ENCODE measurements at regions not wholly inside any gene's neighbourhood (a gene's known extent, or its start where the extent isn't known, plus 50 kb on each side); places are given as distances from the start of the nearest gene placed in this dataset.

DNA sequence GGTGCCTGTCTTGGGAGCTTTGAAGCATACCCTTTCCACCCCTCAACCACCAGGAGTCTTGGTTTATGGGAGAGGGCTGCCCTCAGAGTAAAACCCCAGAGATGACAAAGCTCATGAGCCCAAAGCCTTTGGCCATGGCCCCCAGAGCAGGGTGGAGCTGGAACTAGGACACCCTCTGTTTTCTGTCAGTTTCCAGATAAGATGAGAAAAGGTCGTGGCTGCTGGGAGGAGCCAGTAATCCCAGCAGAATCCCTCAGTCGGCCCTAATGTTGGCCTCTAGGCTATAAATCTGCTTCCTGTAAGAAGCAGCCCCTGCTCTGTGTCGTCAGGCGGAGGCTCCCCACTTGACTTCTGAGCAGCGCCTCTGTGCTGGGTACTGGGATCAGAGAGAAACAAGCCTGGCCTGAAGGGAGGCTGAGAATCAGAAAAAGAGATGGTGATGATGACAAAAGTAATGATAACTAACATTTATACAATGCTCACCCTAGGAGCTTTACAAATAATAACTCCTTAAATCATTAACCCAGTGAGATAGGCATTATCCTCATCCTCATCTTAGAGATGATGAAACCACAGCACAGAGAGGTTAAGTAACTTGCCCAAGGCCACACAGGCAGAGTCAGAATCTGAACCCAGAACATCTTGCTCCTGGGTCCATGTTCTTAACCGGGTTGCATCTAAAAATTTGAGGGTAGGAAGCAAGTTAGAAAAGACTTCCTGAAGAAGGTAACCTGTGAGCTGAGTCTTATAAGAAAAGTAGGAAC lies 471.4 kb downstream of the SOX6 start:
- H3K4me1 ChIP-seq (replicated peaks) = no peaks in the 10 kb centered on the region
- H3K27me3 ChIP-seq (replicated peaks; ENCODE audit: insufficient read depth) = no peaks in the 10 kb centered on the region
- TF ChIP-seq POLR2A (IDR thresholded peaks at IDR 0.05) (no peak), POLR2AphosphoS5 (IDR thresholded peaks at IDR 0.05) (no peak)
- H3K4me3 ChIP-seq = no peak overlapping the region
- H3K9me3 ChIP-seq = no peaks in the 10 kb centered on the region
- intact Hi-C loops (cut with DNase I) = no loop called here
- no peaks in the 10 kb centered on the region for H3K36me3 ChIP-seq
- WGBS = 79% methylated on average over 6 of the region's 6 CpGs
- DNase-seq (ENCODE audit: low spot score) = no peak
- no peak overlapping the region for H3K27ac ChIP-seq

DNA sequence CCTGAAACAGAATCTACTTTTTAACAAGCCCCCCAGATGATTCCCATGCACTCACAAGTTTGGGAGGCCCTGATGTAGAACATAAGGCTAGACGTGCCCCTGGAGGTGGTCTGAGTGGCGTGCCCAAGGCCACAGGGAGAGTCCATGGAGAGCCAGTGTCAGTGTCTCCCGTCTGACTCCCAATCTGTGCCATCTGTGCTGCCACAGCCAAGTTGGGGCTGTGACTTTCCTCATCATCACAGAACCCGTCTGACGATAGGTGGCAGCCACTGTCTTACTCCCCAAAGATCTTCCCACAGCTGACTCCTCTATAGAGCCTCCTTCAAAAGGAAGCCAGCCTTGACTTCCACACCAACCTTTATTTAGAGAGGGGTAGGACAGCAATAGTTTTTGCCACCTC lies 470.5 kb downstream of the SOX6 start:
- WGBS = 87% methylated on average over 5 of the region's 5 CpGs
- no peak overlapping the region for H3K27ac ChIP-seq
- intact Hi-C loops (cut with DNase I) = no loop called here
- DNase-seq (ENCODE audit: low spot score) = no peak
- no peaks in the 10 kb centered on the region for H3K27me3 ChIP-seq (replicated peaks; ENCODE audit: insufficient read depth)
- H3K4me3 ChIP-seq = no peak overlapping the region
- no peaks in the 10 kb centered on the region for H3K36me3 ChIP-seq
- no peaks in the 10 kb centered on the region for H3K4me1 ChIP-seq (replicated peaks)
- TF ChIP-seq, protein P1, sequence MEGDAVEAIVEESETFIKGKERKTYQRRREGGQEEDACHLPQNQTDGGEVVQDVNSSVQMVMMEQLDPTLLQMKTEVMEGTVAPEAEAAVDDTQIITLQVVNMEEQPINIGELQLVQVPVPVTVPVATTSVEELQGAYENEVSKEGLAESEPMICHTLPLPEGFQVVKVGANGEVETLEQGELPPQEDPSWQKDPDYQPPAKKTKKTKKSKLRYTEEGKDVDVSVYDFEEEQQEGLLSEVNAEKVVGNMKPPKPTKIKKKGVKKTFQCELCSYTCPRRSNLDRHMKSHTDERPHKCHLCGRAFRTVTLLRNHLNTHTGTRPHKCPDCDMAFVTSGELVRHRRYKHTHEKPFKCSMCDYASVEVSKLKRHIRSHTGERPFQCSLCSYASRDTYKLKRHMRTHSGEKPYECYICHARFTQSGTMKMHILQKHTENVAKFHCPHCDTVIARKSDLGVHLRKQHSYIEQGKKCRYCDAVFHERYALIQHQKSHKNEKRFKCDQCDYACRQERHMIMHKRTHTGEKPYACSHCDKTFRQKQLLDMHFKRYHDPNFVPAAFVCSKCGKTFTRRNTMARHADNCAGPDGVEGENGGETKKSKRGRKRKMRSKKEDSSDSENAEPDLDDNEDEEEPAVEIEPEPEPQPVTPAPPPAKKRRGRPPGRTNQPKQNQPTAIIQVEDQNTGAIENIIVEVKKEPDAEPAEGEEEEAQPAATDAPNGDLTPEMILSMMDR (IDR thresholded peaks at IDR 0.05) = no peak
- no peak for TF ChIP-seq POLR2A (IDR thresholded peaks at IDR 0.05)
- no peak for TF ChIP-seq POLR2AphosphoS5 (IDR thresholded peaks at IDR 0.05)
- no peaks in the 10 kb centered on the region for H3K9me3 ChIP-seq

DNA sequence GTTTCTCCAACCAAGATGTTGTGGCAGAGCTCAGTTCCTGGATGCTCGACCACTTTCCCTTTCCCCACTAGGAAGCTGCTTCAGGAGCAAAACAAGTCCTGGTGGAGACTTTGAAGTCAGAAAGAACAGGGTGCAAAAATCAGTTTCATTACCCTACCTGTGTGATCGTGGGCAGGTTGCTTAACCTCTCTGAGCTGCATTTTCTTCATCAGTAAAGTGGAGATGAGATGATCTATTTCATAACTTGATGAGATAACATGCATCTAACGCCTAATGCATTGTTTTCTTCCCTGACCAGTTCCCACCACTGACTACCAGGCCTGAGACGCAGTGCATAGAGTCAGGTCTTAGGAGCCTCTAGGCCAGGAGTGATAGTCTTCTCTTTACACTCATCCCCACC lies 470.0 kb downstream of the SOX6 start:
- H3K4me3 ChIP-seq = no peak overlapping the region
- TF ChIP-seq, protein P1 (IDR thresholded peaks at IDR 0.05) = no peak
- TF ChIP-seq POLR2AphosphoS5 (IDR thresholded peaks at IDR 0.05) (no peak), POLR2A (IDR thresholded peaks at IDR 0.05) (no peak)
- no peaks in the 10 kb centered on the region for H3K4me1 ChIP-seq (replicated peaks)
- no peak for DNase-seq (ENCODE audit: low spot score)
- H3K9me3 ChIP-seq = no peaks in the 10 kb centered on the region
- H3K27ac ChIP-seq = no peak overlapping the region
- intact Hi-C loops (cut with DNase I) = no loop called here
- no peaks in the 10 kb centered on the region for H3K36me3 ChIP-seq
- whole genome bisulfite sequencing = 97% methylated on average over 4 of the region's 4 CpGs
- no peaks in the 10 kb centered on the region for H3K27me3 ChIP-seq (replicated peaks; ENCODE audit: insufficient read depth)

DNA sequence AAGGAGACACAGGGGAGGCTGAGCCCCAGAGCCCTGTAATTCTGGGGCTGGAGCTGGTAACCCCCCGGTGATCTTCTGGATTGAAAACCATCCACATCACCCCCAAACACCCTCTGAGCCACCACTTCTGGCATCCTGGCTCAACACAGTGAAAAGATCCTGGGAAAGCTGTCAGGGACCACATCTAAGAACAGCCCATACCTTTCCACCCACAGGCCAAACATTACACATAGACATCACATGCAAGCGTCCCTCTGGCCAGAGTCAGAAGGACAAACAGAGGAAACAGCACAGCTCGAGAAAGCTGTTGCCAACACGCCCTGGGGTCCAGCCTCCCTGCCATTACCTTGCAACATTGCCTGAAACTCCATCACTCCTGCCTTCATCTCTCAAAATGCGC lies 469.5 kb downstream of the SOX6 start:
- Histone ChIP-seq H3K36me3 (no peaks in the 10 kb centered on the region), H3K27me3 (replicated peaks; ENCODE audit: insufficient read depth) (no peaks in the 10 kb centered on the region), H3K9me3 (no peaks in the 10 kb centered on the region), H3K4me3 (no peak overlapping the region), H3K4me1 (replicated peaks) (no peaks in the 10 kb centered on the region), H3K27ac (no peak overlapping the region)
- intact Hi-C loops (cut with DNase I) = no loop called here
- no peak for DNase-seq (ENCODE audit: low spot score)
- WGBS = 80% methylated on average over 5 of the region's 5 CpGs
- TF ChIP-seq, protein P1 (IDR thresholded peaks at IDR 0.05) = no peak
- no peak for TF ChIP-seq POLR2A (IDR thresholded peaks at IDR 0.05)

DNA sequence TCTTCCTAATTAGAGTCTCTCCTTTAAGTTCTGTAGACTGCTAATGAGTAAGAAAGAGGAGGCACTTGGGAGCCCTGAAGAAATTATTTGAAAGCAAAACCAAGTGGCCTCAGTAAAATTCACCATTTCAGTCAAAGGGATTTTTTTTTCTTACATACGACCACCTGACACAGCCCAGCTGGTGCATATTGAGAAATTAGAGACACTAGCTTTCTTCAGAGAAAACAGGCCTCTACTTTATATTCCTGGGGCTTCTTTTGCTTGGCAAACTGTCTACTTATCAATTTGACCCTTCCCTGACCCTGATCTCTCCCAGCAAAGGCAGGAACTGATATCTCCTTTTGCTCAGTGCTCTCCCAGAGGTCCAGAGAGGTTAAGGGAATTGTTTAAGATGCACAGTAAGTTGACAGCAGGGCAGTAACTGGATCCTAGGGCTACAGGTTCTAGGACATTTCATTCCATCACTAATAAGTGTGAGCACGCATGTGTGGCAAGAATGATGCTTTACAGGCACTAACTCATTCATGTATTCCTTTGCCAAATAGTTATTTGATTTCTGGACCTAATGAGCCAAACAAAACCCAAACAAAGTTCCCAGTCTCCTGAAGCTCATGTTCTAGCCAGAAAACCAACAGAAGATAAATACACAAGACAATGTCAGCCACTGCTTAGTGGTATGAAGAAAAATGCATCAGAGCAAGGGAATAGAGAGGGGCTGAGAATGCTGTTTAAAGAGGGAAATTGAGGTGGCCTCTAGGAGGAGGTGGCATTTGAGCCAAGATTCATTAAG lies 467.6 kb downstream of the SOX6 start:
- H3K4me3 ChIP-seq = no peak overlapping the region
- WGBS = 67% methylated on average over 2 of the region's 2 CpGs
- no peaks in the 10 kb centered on the region for H3K36me3 ChIP-seq
- H3K27me3 ChIP-seq (replicated peaks; ENCODE audit: insufficient read depth) = no peaks in the 10 kb centered on the region
- peaks cover 6% of the 10 kb centered on the region for H3K4me1 ChIP-seq (replicated peaks)
- TF ChIP-seq, protein P1 (IDR thresholded peaks at IDR 0.05) = no peak
- TF ChIP-seq POLR2A (IDR thresholded peaks at IDR 0.05) = no peak
- H3K27ac ChIP-seq = no peak overlapping the region
- H3K9me3 ChIP-seq = no peaks in the 10 kb centered on the region
- no peak for DNase-seq (ENCODE audit: low spot score)
- intact Hi-C loops (cut with DNase I) = no loop called here
